HepG2 (cell line): ENCODE measurements at regions not wholly inside any gene's neighbourhood (a gene's known extent, or its start where the extent isn't known, plus 50 kb on each side); places are given as distances from the start of the nearest gene placed in this dataset.

ENCODE experiments used
- ATF7 ChIP-seq, 2 experiments: fragments of 450-650 bp in 1 of 2; sonication (generic) in 1 of 2; formaldehyde crosslinking in 1 of 2; IDR thresholded peaks; 2 replicates each; pipeline versions ENCODE4 v1.4.0 to v1.6.1; 2016 to 2020; ENCODE audit warnings: antibody characterized with exemption in 1 of 2, mild to moderate bottlenecking in 1 of 2, missing genetic modification reagents in 1 of 2
- FOXA3 ChIP-seq: IDR thresholded peaks from 2 replicates; pipeline ENCODE4 v1.6.1; 2016; ENCODE audit warnings: missing genetic modification reagents, missing compliant biosample characterization
- HIC2 ChIP-seq: sonication (generic); formaldehyde crosslinking; IDR thresholded peaks from 2 replicates; pipeline ENCODE4 v1.9.0; 2022; ENCODE audit warnings: low read depth, missing genetic modification reagents
- MNT ChIP-seq: fragments of 450-650 bp; IDR thresholded peaks from 2 replicates; pipeline ENCODE4 v1.6.1; 2016
- NR0B2 ChIP-seq: sonication (generic); formaldehyde crosslinking; IDR thresholded peaks from 2 replicates; pipeline ENCODE4 v1.4.0; 2020; ENCODE audit warnings: mild to moderate bottlenecking, missing genetic modification reagents
- SATB2 ChIP-seq: sonication (generic); formaldehyde crosslinking; IDR thresholded peaks from 2 replicates; pipeline ENCODE4 v1.5.0; 2020; ENCODE audit warnings: missing genetic modification reagents
- SIN3A ChIP-seq: IDR thresholded peaks from 2 replicates; pipeline ENCODE4 v1.6.1; 2011; ENCODE audit warnings: low read depth, mild to moderate bottlenecking, control low read depth, low read length, borderline replicate concordance
- SMAD9 ChIP-seq: sonication (generic); formaldehyde crosslinking; IDR thresholded peaks from 2 replicates; pipeline ENCODE4 v1.5.1; 2020; ENCODE audit warnings: mild to moderate bottlenecking, missing genetic modification reagents
- TCF7 ChIP-seq: sonication (generic); IDR thresholded peaks from 2 replicates; pipeline ENCODE4 v1.6.1; 2016; ENCODE audit warnings: antibody characterized with exemption, low read depth
- ZBTB37 ChIP-seq: sonication (generic); formaldehyde crosslinking; IDR thresholded peaks from 2 replicates; pipeline ENCODE4 v1.4.0; 2020; ENCODE audit warnings: mild to moderate bottlenecking, missing genetic modification reagents
- ZNF121 ChIP-seq: sonication (generic); formaldehyde crosslinking; IDR thresholded peaks from 2 replicates; pipeline ENCODE4 v1.5.0; 2020; ENCODE audit warnings: mild to moderate bottlenecking, missing genetic modification reagents
- ZNF124 ChIP-seq: sonication (generic); formaldehyde crosslinking; IDR thresholded peaks from 2 replicates; pipeline ENCODE4 v1.4.0; 2020; ENCODE audit warnings: missing genetic modification reagents
- ZNF232 ChIP-seq: sonication (generic); formaldehyde crosslinking; IDR thresholded peaks from 2 replicates; pipeline ENCODE4 v1.4.0; 2020; ENCODE audit warnings: missing genetic modification reagents, borderline replicate concordance
- ZNF362 ChIP-seq: sonication (generic); formaldehyde crosslinking; IDR thresholded peaks from 2 replicates; pipeline ENCODE4 v1.4.0; 2020; ENCODE audit warnings: missing genetic modification reagents, mild to moderate bottlenecking, borderline replicate concordance
- ZNF484 ChIP-seq: sonication (generic); formaldehyde crosslinking; IDR thresholded peaks from 2 replicates; pipeline ENCODE4 v1.5.1; 2020; ENCODE audit warnings: mild to moderate bottlenecking, low read depth, missing genetic modification reagents, borderline replicate concordance
- TF ChIP-seq, protein P1 (sequence below): sonication (generic); formaldehyde crosslinking; IDR thresholded peaks from 2 replicates; pipeline ENCODE4 v1.4.0; 2020; ENCODE audit warnings: missing genetic modification reagents, borderline replicate concordance
- TF ChIP-seq, protein P2 (sequence below): sonication (generic); formaldehyde crosslinking; IDR thresholded peaks from 2 replicates; pipeline ENCODE4 v1.4.0; 2020; ENCODE audit warnings: missing genetic modification reagents

DNA sequence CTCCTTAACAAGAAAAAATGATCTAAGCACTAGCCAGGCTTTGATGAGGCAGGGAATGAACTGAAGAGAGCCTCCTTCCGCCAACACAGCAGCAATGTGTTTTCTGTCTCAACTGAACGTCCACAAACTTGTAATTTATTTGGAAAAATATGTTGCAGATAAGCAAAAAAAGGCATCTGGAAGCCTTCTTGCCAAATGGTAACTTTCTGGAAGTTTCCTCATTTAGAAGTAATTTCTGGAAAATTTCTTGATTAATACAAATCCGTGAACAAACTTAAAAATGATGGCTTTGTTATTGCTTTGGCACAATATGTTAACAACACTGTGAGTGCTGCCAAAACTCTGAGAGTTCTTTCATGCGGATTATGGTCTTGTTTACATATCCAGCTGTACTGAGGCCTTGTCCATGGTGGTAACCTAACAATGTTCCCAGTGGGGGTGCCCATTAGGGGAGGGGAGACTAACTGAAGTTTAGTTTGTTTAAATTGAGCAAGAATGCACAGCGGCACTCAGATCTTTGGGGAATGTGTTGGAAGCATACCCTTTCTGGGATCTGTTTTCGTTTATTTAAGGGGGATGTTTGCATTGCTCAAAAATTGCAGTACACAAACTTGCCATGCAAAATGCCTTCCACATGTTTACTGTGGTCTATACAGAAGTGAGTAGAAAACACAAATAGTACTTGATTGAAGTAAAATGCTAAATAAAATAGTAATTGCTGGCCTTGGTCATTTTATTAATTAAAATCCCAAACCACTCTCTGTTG, 334.7 kb downstream of the NR2F1-AS1 start (continued):
- TF ChIP-seq HIC2 (CRISPR knock-in tag) (peak; percentile 72; the same call in 1 of the 2 replicates), ZNF362 (CRISPR knock-in tag) (peak; percentile 60; the same call in 1 of the 2 replicates), ZNF484 (no peak), ZNF124 (CRISPR knock-in tag) (peak; percentile 79), ZNF121 (CRISPR knock-in tag) (no peak), NR0B2 (no peak), ZBTB37 (CRISPR knock-in tag) (peak; percentile 94), SATB2 (0 out of 2 replicates have a peak, but pooled peaks have one; percentile 73), SMAD9 (no peak), ATF7 (IDR thresholded peaks at IDR 0.05) (no peak), ATF7 (CRISPR knock-in tag; IDR thresholded peaks at IDR 0.05) (peak; percentile 69; the same call in 1 of the 2 replicates), SIN3A (0 out of 2 replicates have a peak, but pooled peaks have one; percentile 39), ZNF232 (peak; percentile 92; the same call in 1 of the 2 replicates), TCF7 (peak; percentile 100), FOXA3 (CRISPR knock-in tag) (peak; percentile 99), MNT (0 out of 2 replicates have a peak, but pooled peaks have one; percentile 7)
- TF ChIP-seq, protein P1, sequence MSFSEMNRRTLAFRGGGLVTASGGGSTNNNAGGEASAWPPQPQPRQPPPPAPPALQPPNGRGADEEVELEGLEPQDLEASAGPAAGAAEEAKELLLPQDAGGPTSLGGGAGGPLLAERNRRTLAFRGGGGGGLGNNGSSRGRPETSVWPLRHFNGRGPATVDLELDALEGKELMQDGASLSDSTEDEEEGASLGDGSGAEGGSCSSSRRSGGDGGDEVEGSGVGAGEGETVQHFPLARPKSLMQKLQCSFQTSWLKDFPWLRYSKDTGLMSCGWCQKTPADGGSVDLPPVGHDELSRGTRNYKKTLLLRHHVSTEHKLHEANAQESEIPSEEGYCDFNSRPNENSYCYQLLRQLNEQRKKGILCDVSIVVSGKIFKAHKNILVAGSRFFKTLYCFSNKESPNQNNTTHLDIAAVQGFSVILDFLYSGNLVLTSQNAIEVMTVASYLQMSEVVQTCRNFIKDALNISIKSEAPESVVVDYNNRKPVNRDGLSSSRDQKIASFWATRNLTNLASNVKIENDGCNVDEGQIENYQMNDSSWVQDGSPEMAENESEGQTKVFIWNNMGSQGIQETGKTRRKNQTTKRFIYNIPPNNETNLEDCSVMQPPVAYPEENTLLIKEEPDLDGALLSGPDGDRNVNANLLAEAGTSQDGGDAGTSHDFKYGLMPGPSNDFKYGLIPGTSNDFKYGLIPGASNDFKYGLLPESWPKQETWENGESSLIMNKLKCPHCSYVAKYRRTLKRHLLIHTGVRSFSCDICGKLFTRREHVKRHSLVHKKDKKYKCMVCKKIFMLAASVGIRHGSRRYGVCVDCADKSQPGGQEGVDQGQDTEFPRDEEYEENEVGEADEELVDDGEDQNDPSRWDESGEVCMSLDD (CRISPR knock-in tag) = peak; percentile 50; the same call in 1 of the 2 replicates
- TF ChIP-seq, protein P2, sequence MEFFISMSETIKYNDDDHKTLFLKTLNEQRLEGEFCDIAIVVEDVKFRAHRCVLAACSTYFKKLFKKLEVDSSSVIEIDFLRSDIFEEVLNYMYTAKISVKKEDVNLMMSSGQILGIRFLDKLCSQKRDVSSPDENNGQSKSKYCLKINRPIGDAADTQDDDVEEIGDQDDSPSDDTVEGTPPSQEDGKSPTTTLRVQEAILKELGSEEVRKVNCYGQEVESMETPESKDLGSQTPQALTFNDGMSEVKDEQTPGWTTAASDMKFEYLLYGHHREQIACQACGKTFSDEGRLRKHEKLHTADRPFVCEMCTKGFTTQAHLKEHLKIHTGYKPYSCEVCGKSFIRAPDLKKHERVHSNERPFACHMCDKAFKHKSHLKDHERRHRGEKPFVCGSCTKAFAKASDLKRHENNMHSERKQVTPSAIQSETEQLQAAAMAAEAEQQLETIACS (CRISPR knock-in tag) = no peak
